ENCODE measurements at regions not wholly inside any gene's neighbourhood (a gene's known extent, or its start where the extent isn't known, plus 50 kb on each side); places are given as distances from the start of the nearest gene placed in this dataset.

- TF ChIP-seq, protein P1, sequence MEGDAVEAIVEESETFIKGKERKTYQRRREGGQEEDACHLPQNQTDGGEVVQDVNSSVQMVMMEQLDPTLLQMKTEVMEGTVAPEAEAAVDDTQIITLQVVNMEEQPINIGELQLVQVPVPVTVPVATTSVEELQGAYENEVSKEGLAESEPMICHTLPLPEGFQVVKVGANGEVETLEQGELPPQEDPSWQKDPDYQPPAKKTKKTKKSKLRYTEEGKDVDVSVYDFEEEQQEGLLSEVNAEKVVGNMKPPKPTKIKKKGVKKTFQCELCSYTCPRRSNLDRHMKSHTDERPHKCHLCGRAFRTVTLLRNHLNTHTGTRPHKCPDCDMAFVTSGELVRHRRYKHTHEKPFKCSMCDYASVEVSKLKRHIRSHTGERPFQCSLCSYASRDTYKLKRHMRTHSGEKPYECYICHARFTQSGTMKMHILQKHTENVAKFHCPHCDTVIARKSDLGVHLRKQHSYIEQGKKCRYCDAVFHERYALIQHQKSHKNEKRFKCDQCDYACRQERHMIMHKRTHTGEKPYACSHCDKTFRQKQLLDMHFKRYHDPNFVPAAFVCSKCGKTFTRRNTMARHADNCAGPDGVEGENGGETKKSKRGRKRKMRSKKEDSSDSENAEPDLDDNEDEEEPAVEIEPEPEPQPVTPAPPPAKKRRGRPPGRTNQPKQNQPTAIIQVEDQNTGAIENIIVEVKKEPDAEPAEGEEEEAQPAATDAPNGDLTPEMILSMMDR (IDR thresholded peaks at IDR 0.05), result no peak
- no peak for TF ChIP-seq EP300 (IDR thresholded peaks at IDR 0.05)
Observed at GRCh38 chr2:145140658-145141057, 620.7 kb upstream of the ZEB2 start.

All from sigmoid colon (tissue), 4 donors.